Liver (tissue), 8 donors: ENCODE measurements at regions not wholly inside any gene's neighbourhood (a gene's known extent, or its start where the extent isn't known, plus 50 kb on each side); places are given as distances from the start of the nearest gene placed in this dataset.

Source experiments
- DNase-seq: peaks from one replicate; pipeline ENCODE4 v3.0.0-alpha.2; 2017; ENCODE audit warnings: low spot score
- H3K27ac ChIP-seq, 2 donors: one replicate each; pipeline ENCODE4 v1.7.0; 2013; ENCODE audit warnings: inconsistent platforms in 2 of 2, low read length in 2 of 2, control low read depth in 1 of 2, low read depth in 1 of 2, mild to moderate bottlenecking in 1 of 2
- H3K27me3 ChIP-seq, 4 donors: one replicate each; pipeline versions ENCODE4 v1.6.1 to v1.7.0; 2013; ENCODE audit warnings: low read length in 3 of 4, inconsistent platforms in 1 of 4, mild to moderate bottlenecking in 1 of 4, moderate library complexity in 1 of 4; ENCODE audit not compliant: control insufficient read depth in 4 of 4, insufficient read depth in 4 of 4
- H3K36me3 ChIP-seq, 4 donors: one replicate each; pipeline versions ENCODE4 v1.6.1 to v1.7.0; 2013; ENCODE audit warnings: low read length in 3 of 4, mild to moderate bottlenecking in 3 of 4, low read depth in 1 of 4, moderate library complexity in 1 of 4; ENCODE audit not compliant: control insufficient read depth in 4 of 4, insufficient read depth in 3 of 4
- H3K4me1 ChIP-seq, 4 donors: one replicate each; pipeline versions ENCODE4 v1.6.1 to v1.7.0; 2013; ENCODE audit warnings: low read length in 3 of 4, mild to moderate bottlenecking in 3 of 4, moderate library complexity in 1 of 4; ENCODE audit not compliant: control insufficient read depth in 4 of 4, insufficient read depth in 4 of 4
- H3K4me3 ChIP-seq, 3 donors: one replicate each; pipeline versions ENCODE4 v1.6.1 to v1.7.0; 2013; ENCODE audit warnings: low read length in 3 of 3, control low read depth in 1 of 3, low read depth in 1 of 3, mild to moderate bottlenecking in 1 of 3
- H3K9ac ChIP-seq, 2 donors: one replicate each; pipeline ENCODE4 v1.7.0; 2013; ENCODE audit warnings: low read length in 2 of 2, mild to moderate bottlenecking in 2 of 2, moderate library complexity in 2 of 2, control low read depth in 1 of 2, low read depth in 1 of 2
- H3K9me3 ChIP-seq, 4 donors: one replicate each; pipeline versions ENCODE4 v1.6.1 to v1.7.0; 2013; ENCODE audit warnings: low read length in 3 of 4; ENCODE audit not compliant: control insufficient read depth in 4 of 4
- ATF3 ChIP-seq: IDR thresholded peaks from 2 replicates; pipeline ENCODE4 v1.6.1; 2016; ENCODE audit warnings: antibody characterized with exemption
- CTCF ChIP-seq: fragments of 150-350 bp; IDR thresholded peaks from 2 replicates; pipeline ENCODE4 v1.5.1; 2017; ENCODE audit warnings: improper control_type of control experiment, low read depth, low read length; ENCODE audit not compliant: missing input control
- EGR1 ChIP-seq, 2 donors: IDR thresholded peaks; 2 replicates each; pipeline ENCODE4 v1.6.1; 2016 to 2018; ENCODE audit warnings: antibody characterized with exemption in 2 of 2, low read depth in 2 of 2
- FOXA1 ChIP-seq: IDR thresholded peaks from 2 replicates; pipeline ENCODE4 v1.6.1; 2016; ENCODE audit warnings: antibody characterized with exemption
- FOXA2 ChIP-seq: IDR thresholded peaks from 2 replicates; pipeline ENCODE4 v1.6.1; 2016; ENCODE audit warnings: antibody characterized with exemption
- GABPA ChIP-seq, 2 donors: IDR thresholded peaks in 1 of 2; conservative IDR thresholded peaks in 1 of 2; 2 replicates each; pipeline ENCODE4 v1.6.1; 2016; ENCODE audit warnings: antibody characterized with exemption in 2 of 2, mild to moderate bottlenecking in 1 of 2, moderate library complexity in 1 of 2
- HNF4A ChIP-seq, 2 donors: conservative IDR thresholded peaks; 2 replicates each; pipeline ENCODE4 v1.6.1; 2016; ENCODE audit warnings: antibody characterized with exemption in 2 of 2, mild to moderate bottlenecking in 2 of 2
- HNF4G ChIP-seq: IDR thresholded peaks from 2 replicates; pipeline ENCODE4 v1.6.1; 2016; ENCODE audit warnings: antibody characterized with exemption
- JUND ChIP-seq, 2 donors: IDR thresholded peaks; 2 replicates each; pipeline ENCODE4 v1.6.1; 2016; ENCODE audit warnings: antibody characterized with exemption in 2 of 2
- MAX ChIP-seq: IDR thresholded peaks from 2 replicates; pipeline ENCODE4 v1.6.1; 2016; ENCODE audit warnings: antibody characterized with exemption
- NR2F2 ChIP-seq: IDR thresholded peaks from 2 replicates; pipeline ENCODE4 v1.6.1; 2016; ENCODE audit warnings: antibody characterized with exemption
- RAD21 ChIP-seq, 2 donors: IDR thresholded peaks; 2 replicates each; pipeline ENCODE4 v1.6.1; 2016; ENCODE audit warnings: antibody characterized with exemption in 2 of 2, mild to moderate bottlenecking in 2 of 2
- REST ChIP-seq: IDR thresholded peaks from 2 replicates; pipeline ENCODE4 v1.6.1; 2016; ENCODE audit warnings: antibody characterized with exemption, mild to moderate bottlenecking
- RXRA ChIP-seq, 2 donors: IDR thresholded peaks; 2 replicates each; pipeline ENCODE4 v1.6.1; 2017 to 2018; ENCODE audit warnings: antibody characterized with exemption in 2 of 2, mild to moderate bottlenecking in 1 of 2
- SP1 ChIP-seq: IDR thresholded peaks from 2 replicates; pipeline ENCODE4 v1.6.1; 2018; ENCODE audit warnings: antibody characterized with exemption, mild to moderate bottlenecking
- TAF1 ChIP-seq: conservative IDR thresholded peaks from 2 replicates; pipeline ENCODE4 v1.6.1; 2016; ENCODE audit warnings: antibody characterized with exemption, mild to moderate bottlenecking
- YY1 ChIP-seq: IDR thresholded peaks from 2 replicates; pipeline ENCODE4 v1.6.1; 2016; ENCODE audit warnings: antibody characterized with exemption, mild to moderate bottlenecking
- ZBTB33 ChIP-seq: IDR thresholded peaks from 2 replicates; pipeline ENCODE4 v1.6.1; 2016; ENCODE audit warnings: antibody characterized with exemption
- WGBS: extraction: QIAGEN DNeasy Blood & Tissue Kit; methylation state at CpG from one replicate; pipeline ENCODE4 v1.1.7; 2013; 5-methylcytosine and 5-hydroxymethylcytosine counted together
- donor health status: healthy.
- donor health status: healthy.
- donor health status: healthy.
- donor health status: healthy.
- donor health status: healthy.

GRCh38 chr6:4364172-4364571, 228.8 kb upstream of the ECI2 start (continued):
- TF ChIP-seq CTCF: no peak
- TF ChIP-seq HNF4A (conservative IDR thresholded peaks at IDR 0.05): no peak
- no peak for TF ChIP-seq JUND (IDR thresholded peaks at IDR 0.05)
- TF ChIP-seq YY1: no peak
- no peak for TF ChIP-seq FOXA2
- no peak for TF ChIP-seq RXRA (IDR thresholded peaks at IDR 0.05)
- no peak for TF ChIP-seq MAX
- TF ChIP-seq HNF4G: no peak

- no peaks in the 10 kb centered on the region for H3K36me3 ChIP-seq
- WGBS: 69% methylated on average over 6 of the region's 6 CpGs
- H3K27me3 ChIP-seq: no peaks in the 10 kb centered on the region
- no peak overlapping the region for H3K9ac ChIP-seq
- H3K4me3 ChIP-seq: no peak overlapping the region
- DNase-seq: no peak
- H3K4me1 ChIP-seq: no peaks in the 10 kb centered on the region
- no peak for TF ChIP-seq EGR1 (IDR thresholded peaks at IDR 0.05; ENCODE audit: low read depth in 2 of 2)
- no peak for TF ChIP-seq YY1
- no peak for TF ChIP-seq RAD21 (IDR thresholded peaks at IDR 0.05)
- no peak for TF ChIP-seq NR2F2
- no peak for TF ChIP-seq HNF4A (conservative IDR thresholded peaks at IDR 0.05)
- no peak for TF ChIP-seq HNF4G
- TF ChIP-seq SP1: no peak
- no peak for TF ChIP-seq JUND (IDR thresholded peaks at IDR 0.05)
- no peak for TF ChIP-seq FOXA2
- no peak for TF ChIP-seq ATF3
- no peak overlapping the region for H3K27ac ChIP-seq
- no peaks in the 10 kb centered on the region for H3K9me3 ChIP-seq
Measured at GRCh38 chr6:4363656-4364055, 228.3 kb upstream of the ECI2 start.

GRCh38 chr6:4362326-4362725, 227.0 kb upstream of the ECI2 start:
- 80% methylated on average over 4 of the region's 4 CpGs for WGBS

GRCh38 chr6:4360920-4361319, 225.5 kb upstream of the ECI2 start:
- TF ChIP-seq EGR1 (IDR thresholded peaks at IDR 0.05; ENCODE audit: low read depth in 2 of 2): no peak
- no peak for TF ChIP-seq RAD21 (IDR thresholded peaks at IDR 0.05)
- TF ChIP-seq ATF3: no peak
- TF ChIP-seq YY1: no peak
- no peak for TF ChIP-seq REST
- TF ChIP-seq FOXA1: no peak
- no peak for TF ChIP-seq GABPA (IDR thresholded peaks at IDR 0.05 in 1 of 2, conservative IDR thresholded peaks at IDR 0.05 in 1 of 2)
- no peak for TF ChIP-seq FOXA2
- no peak for TF ChIP-seq ZBTB33
- TF ChIP-seq JUND (IDR thresholded peaks at IDR 0.05): no peak
- no peaks in the 10 kb centered on the region for H3K36me3 ChIP-seq
- H3K9ac ChIP-seq: no peak overlapping the region
- 85% methylated on average over 6 of the region's 6 CpGs for WGBS
- DNase-seq: no peak
- no peak overlapping the region for H3K27ac ChIP-seq
- no peaks in the 10 kb centered on the region for H3K9me3 ChIP-seq
- no peaks in the 10 kb centered on the region for H3K4me1 ChIP-seq
- no peak overlapping the region for H3K4me3 ChIP-seq
- H3K27me3 ChIP-seq: peaks cover 0 to 4% (median 0%) of the 10 kb centered on the region in 4 donors

More at GRCh38 chr6:4362326-4362725, 227.0 kb upstream of the ECI2 start:
- TF ChIP-seq YY1 (no peak), RAD21 (IDR thresholded peaks at IDR 0.05) (no peak), TAF1 (no peak), GABPA (IDR thresholded peaks at IDR 0.05 in 1 of 2, conservative IDR thresholded peaks at IDR 0.05 in 1 of 2) (no peak), JUND (IDR thresholded peaks at IDR 0.05) (no peak)
- DNase-seq: no peak
- no peaks in the 10 kb centered on the region for H3K9me3 ChIP-seq
- H3K4me1 ChIP-seq: no peaks in the 10 kb centered on the region
- H3K9ac ChIP-seq: no peak overlapping the region
- H3K27ac ChIP-seq: no peak overlapping the region
- H3K4me3 ChIP-seq: no peak overlapping the region
- H3K27me3 ChIP-seq: peaks cover 0 to 4% (median 0%) of the 10 kb centered on the region in 4 donors
- H3K36me3 ChIP-seq: no peaks in the 10 kb centered on the region
